SK-N-SH treated with all-trans-retinoic acid at 6 μM for 48 hours (cell line): ENCODE measurements at regions not wholly inside any gene's neighbourhood (a gene's known extent, or its start where the extent isn't known, plus 50 kb on each side); places are given as distances from the start of the nearest gene placed in this dataset.
"Not testable (repeated sequence)": the region's sequence is repeated elsewhere in the genome, so short reads cannot be mapped to it uniquely, and the experiment has no call there.

Experiments
- ATAC-seq: fragments of 200-7000 bp; cut with Tn5 transposase; 3 replicates; pipeline ENCODE4 v1.9.1; 2020; ENCODE audit warnings: mild to moderate bottlenecking, moderate library complexity
- ARNTL ChIP-seq: fragments of 450-650 bp; formaldehyde crosslinking; IDR thresholded peaks from 2 replicates; pipeline ENCODE4 v1.5.0; 2020; ENCODE audit warnings: low read depth, mild to moderate bottlenecking, moderate library complexity, borderline replicate concordance
- BACH2 ChIP-seq: fragments of 250-450 bp; sonication (Bioruptor Pico); IDR thresholded peaks from 2 replicates; pipeline ENCODE4 v1.9.0; 2021; ENCODE audit warnings: mild to moderate bottlenecking, borderline replicate concordance
- CREB5 ChIP-seq: fragments of 250-450 bp; sonication (Bioruptor Pico); IDR thresholded peaks from 2 replicates; pipeline ENCODE4 v1.5.1; 2020; ENCODE audit warnings: low read depth, mild to moderate bottlenecking, moderate library complexity
- CSDC2 ChIP-seq: fragments of 250-450 bp; sonication (Bioruptor Pico); IDR thresholded peaks from 2 replicates; pipeline ENCODE4 v1.5.0; 2020; ENCODE audit warnings: mild to moderate bottlenecking, moderate library complexity
- GLIS3 ChIP-seq: fragments of 250-450 bp; sonication (Bioruptor Pico); IDR thresholded peaks from 2 replicates; pipeline ENCODE4 v1.5.0; 2020; ENCODE audit warnings: mild to moderate bottlenecking, moderate library complexity
- OSR1 ChIP-seq: fragments of 250-450 bp; sonication (Bioruptor Pico); IDR thresholded peaks from 2 replicates; pipeline ENCODE4 v1.8.0; 2022; ENCODE audit warnings: moderate library complexity, mild to moderate bottlenecking, inconsistent platforms
- PATZ1 ChIP-seq: fragments of 250-450 bp; sonication (Bioruptor Pico); IDR thresholded peaks from 2 replicates; pipeline ENCODE4 v1.8.0; 2020; ENCODE audit warnings: mild to moderate bottlenecking, moderate library complexity, borderline replicate concordance
- POU6F1 ChIP-seq: fragments of 250-450 bp; sonication (Bioruptor Pico); IDR thresholded peaks from 2 replicates; pipeline ENCODE4 v1.8.0; 2021; ENCODE audit warnings: low read depth, mild to moderate bottlenecking, moderate library complexity, borderline replicate concordance
- PPARA ChIP-seq: fragments of 250-450 bp; sonication (Bioruptor Pico); IDR thresholded peaks from 2 replicates; pipeline ENCODE4 v1.5.0; 2020; ENCODE audit warnings: mild to moderate bottlenecking, borderline replicate concordance
- RARB ChIP-seq: fragments of 250-450 bp; sonication (Bioruptor Pico); IDR thresholded peaks from 2 replicates; pipeline ENCODE4 v1.8.0; 2021; ENCODE audit warnings: mild to moderate bottlenecking, moderate library complexity
- TCF4 ChIP-seq: fragments of 250-450 bp; sonication (Bioruptor Pico); IDR thresholded peaks from 2 replicates; pipeline ENCODE4 v1.8.0; 2021; ENCODE audit warnings: mild to moderate bottlenecking, moderate library complexity, borderline replicate concordance
- TOX ChIP-seq: fragments of 250-450 bp; sonication (Bioruptor Pico); IDR thresholded peaks from 2 replicates; pipeline ENCODE4 v1.8.0; 2021; ENCODE audit warnings: mild to moderate bottlenecking, moderate library complexity, borderline replicate concordance
- TSHZ2 ChIP-seq: fragments of 250-450 bp; sonication (Bioruptor Pico); IDR thresholded peaks from 2 replicates; pipeline ENCODE4 v1.5.0; 2020; ENCODE audit warnings: mild to moderate bottlenecking, moderate library complexity
- ZC3H10 ChIP-seq: fragments of 250-450 bp; sonication (Bioruptor Pico); IDR thresholded peaks from 2 replicates; pipeline ENCODE4 v1.5.1; 2021; ENCODE audit warnings: mild to moderate bottlenecking, moderate library complexity
- ZFP3 ChIP-seq: fragments of 250-450 bp; sonication (Bioruptor Pico); IDR thresholded peaks from 2 replicates; pipeline ENCODE4 v1.5.0; 2020; ENCODE audit warnings: mild to moderate bottlenecking, moderate library complexity
- ZFP30 ChIP-seq: fragments of 450-650 bp; formaldehyde crosslinking; IDR thresholded peaks from 2 replicates; pipeline ENCODE4 v1.5.0; 2022; ENCODE audit warnings: mild to moderate bottlenecking, moderate library complexity
- ZNF565 ChIP-seq: fragments of 450-650 bp; formaldehyde crosslinking; conservative IDR thresholded peaks from 2 replicates; pipeline ENCODE4 v1.5.0; 2020; ENCODE audit warnings: low read depth, mild to moderate bottlenecking, moderate library complexity
- ZNF70 ChIP-seq: fragments of 450-650 bp; formaldehyde crosslinking; IDR thresholded peaks from 2 replicates; pipeline ENCODE4 v1.5.0; 2020; ENCODE audit warnings: mild to moderate bottlenecking, moderate library complexity
- ZNF8 ChIP-seq: fragments of 450-650 bp; formaldehyde crosslinking; IDR thresholded peaks from 2 replicates; pipeline ENCODE4 v1.5.0; 2020; ENCODE audit warnings: mild to moderate bottlenecking, moderate library complexity

- no peak for ATAC-seq
- no peak for TF ChIP-seq POU6F1 (CRISPR knock-in tag)
- no peak for TF ChIP-seq TSHZ2 (CRISPR knock-in tag)
- no peak for TF ChIP-seq PATZ1 (CRISPR knock-in tag)
- no peak for TF ChIP-seq OSR1 (CRISPR knock-in tag)
- TF ChIP-seq CREB5 = no peak
- no peak for TF ChIP-seq ZNF565 (CRISPR knock-in tag)
- TF ChIP-seq ZFP30 (CRISPR knock-in tag) = no peak
- no peak for TF ChIP-seq ARNTL (CRISPR knock-in tag)
- no peak for TF ChIP-seq RARB (CRISPR knock-in tag)
- no peak for TF ChIP-seq ZFP3
- TF ChIP-seq TOX (CRISPR knock-in tag) = no peak
- no peak for TF ChIP-seq TCF4 (CRISPR knock-in tag)
- TF ChIP-seq CSDC2 (CRISPR knock-in tag) = no peak
Measured at GRCh38 chr2:193201583-193201982, 1006.9 kb upstream of the TMEFF2 start.

GRCh38 chr2:193199322-193199721 lies 1004.6 kb upstream of the TMEFF2 start:
- no peak for ATAC-seq
- TF ChIP-seq CREB5 (no peak), TOX (CRISPR knock-in tag) (no peak), GLIS3 (CRISPR knock-in tag) (no peak), TCF4 (CRISPR knock-in tag) (no peak), ZC3H10 (no peak), ZFP30 (CRISPR knock-in tag) (no peak), OSR1 (CRISPR knock-in tag) (no peak), ZFP3 (no peak), PPARA (CRISPR knock-in tag) (no peak), ZNF8 (CRISPR knock-in tag) (no peak), BACH2 (CRISPR knock-in tag) (no peak)

- no peak for ATAC-seq
- no peak for TF ChIP-seq CREB5
- no peak for TF ChIP-seq ZNF8 (CRISPR knock-in tag)
- no peak for TF ChIP-seq ZNF70 (CRISPR knock-in tag)
- TF ChIP-seq RARB (CRISPR knock-in tag) = no peak
- no peak for TF ChIP-seq PPARA (CRISPR knock-in tag)
Measured at GRCh38 chr2:193187816-193188215, 993.1 kb upstream of the TMEFF2 start.

GRCh38 chr2:193170981-193171380 lies 976.2 kb upstream of the TMEFF2 start:
- not testable (repeated sequence) for ATAC-seq
